ENCODE measurements at regions not wholly inside any gene's neighbourhood (a gene's known extent, or its start where the extent isn't known, plus 50 kb on each side); places are given as distances from the start of the nearest gene placed in this dataset.

DNA sequence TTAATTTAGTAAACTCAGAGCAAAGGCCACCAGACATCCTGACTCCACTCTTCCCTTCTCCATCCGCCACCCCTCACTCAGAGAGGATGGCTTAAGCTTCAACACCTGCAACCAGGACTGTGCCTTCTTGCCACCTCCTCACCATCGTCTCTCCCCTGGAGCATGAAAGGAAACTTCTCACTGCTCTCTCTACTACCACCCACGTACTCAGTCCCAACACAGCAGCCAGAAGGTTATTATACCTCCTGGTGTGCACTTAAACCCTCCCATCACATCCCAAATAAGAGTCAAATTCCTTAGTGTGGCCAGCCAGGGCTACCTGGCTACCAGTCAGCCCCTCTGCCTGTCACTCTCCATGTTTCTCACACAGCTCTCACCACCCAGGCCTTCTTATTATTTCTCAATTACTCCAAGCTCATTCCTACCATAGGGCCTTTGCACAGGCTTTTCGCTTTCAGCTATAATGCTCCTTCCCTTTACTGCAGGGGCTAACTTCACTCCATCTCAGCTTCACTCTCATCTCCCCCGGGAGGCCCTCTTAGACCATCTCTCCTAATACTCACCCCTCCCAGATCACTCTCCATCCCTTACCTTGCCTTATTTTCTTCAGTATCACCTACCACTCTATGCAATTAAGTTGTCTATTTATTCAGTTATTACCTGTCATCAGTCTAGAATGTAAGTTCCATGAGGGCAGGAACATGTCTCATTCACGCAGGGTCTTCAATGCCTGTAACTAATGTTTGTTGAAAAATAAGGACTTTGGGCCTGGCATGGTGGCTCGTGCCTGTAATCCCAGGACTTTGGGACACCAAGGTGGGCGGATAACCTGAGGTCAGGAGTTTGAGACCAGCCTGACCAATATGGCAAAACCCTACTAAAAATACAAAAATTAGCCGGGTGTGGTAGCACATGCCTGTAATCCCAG, 137.5 kb downstream of the TOMM20 start:
- DNase-seq (ENCODE audit: low read depth): no peak
- TF ChIP-seq, protein P1, sequence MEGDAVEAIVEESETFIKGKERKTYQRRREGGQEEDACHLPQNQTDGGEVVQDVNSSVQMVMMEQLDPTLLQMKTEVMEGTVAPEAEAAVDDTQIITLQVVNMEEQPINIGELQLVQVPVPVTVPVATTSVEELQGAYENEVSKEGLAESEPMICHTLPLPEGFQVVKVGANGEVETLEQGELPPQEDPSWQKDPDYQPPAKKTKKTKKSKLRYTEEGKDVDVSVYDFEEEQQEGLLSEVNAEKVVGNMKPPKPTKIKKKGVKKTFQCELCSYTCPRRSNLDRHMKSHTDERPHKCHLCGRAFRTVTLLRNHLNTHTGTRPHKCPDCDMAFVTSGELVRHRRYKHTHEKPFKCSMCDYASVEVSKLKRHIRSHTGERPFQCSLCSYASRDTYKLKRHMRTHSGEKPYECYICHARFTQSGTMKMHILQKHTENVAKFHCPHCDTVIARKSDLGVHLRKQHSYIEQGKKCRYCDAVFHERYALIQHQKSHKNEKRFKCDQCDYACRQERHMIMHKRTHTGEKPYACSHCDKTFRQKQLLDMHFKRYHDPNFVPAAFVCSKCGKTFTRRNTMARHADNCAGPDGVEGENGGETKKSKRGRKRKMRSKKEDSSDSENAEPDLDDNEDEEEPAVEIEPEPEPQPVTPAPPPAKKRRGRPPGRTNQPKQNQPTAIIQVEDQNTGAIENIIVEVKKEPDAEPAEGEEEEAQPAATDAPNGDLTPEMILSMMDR (IDR thresholded peaks at IDR 0.05; ENCODE audit: control insufficient read depth, insufficient read depth, low read depth, low read length, missing control alignments): no peak

DNA sequence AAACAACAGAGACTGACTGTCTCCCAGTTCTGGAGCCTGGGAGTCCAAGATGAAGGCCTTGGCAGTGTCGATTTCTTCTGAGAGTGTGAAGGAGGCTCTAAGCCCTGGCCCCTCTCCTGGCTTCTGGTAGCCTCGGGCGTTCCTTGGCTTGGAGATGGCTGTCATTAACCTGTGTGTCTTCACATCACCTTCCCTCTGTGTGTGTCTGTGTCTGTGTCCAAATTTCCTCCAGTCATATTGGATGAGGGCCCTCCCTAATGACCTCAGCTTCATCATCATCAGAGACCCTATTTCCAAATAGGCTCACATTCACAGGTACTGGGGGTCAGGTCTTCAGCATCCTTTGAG, 138.3 kb downstream of the TOMM20 start:
- DNase-seq (ENCODE audit: low read depth): no peak
- TF ChIP-seq, protein P1 (IDR thresholded peaks at IDR 0.05; ENCODE audit: control insufficient read depth, insufficient read depth, low read depth, low read length, missing control alignments): no peak
- H3K4me3 ChIP-seq (ENCODE audit: control insufficient read depth, low read depth, low read length): no peak overlapping the region

More for the DNA sequence above, 137.5 kb downstream of the TOMM20 start:
- no peak overlapping the region for H3K4me3 ChIP-seq (ENCODE audit: control insufficient read depth, low read depth, low read length)

DNA sequence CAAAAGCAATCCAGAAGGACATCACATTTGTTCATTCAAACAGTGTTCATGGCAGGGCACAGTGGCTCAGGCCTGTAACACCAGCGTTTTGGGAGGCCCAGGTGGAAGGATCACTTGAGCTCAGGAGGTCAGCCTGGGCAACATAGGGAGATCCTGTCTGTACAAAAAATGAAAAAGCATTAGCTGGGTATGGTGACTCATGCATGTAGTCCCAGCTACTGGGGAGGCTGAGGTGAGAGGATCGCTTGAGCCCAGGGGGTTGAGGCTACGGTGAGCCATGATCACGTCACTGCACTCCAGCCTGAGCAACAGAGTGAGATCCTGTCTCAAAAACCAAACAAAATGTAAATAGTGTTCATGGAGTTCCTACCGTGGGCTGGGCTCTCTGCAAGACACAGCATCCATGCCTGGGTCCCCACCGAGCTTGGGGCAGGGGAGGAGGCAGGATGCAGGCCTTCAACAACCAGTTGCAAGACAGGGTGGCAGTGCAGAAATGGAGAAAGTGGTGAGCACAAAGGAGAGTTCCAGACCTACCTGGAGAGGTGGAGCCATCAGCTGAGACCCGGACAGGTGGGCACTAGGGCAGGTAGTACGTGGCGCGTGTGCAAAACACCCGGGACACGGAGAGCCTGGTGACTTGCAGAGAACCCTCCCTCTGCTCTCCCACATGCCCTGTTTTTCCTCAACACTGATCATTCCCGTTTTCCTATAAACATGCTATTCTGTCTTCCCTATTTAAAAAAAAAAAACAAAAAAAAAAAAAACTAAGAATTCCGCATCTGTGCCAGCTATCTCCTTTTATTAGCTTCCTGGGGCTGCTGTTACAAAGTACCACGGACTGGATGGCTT, 138.9 kb downstream of the TOMM20 start:
- TF ChIP-seq, protein P1 (IDR thresholded peaks at IDR 0.05; ENCODE audit: control insufficient read depth, insufficient read depth, low read depth, low read length, missing control alignments): no peak
- no peak overlapping the region for H3K4me3 ChIP-seq (ENCODE audit: control insufficient read depth, low read depth, low read length)
- no peak for DNase-seq (ENCODE audit: low read depth)

DNA sequence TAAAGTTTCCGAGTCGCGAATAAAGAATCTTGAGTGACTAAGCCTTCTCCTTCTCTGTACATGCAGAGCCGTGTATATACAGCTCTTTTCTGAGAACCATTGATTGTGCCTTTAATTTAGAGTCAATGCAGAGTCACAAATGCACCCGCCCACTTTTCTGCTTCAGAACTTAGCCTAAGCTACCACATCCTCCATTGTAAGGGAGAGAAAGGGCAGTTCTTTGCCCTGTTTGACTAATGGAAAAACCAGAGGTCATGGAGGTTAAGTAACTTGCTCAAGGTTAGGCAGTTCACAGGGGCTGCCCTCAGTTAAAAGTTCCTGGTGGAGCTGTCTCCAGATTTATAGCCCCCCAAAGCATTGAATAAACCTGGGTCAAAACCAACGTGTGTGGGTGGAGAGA, 139.6 kb downstream of the TOMM20 start:
- H3K4me3 ChIP-seq (ENCODE audit: control insufficient read depth, low read depth, low read length): no peak overlapping the region
- TF ChIP-seq, protein P1 (IDR thresholded peaks at IDR 0.05; ENCODE audit: control insufficient read depth, insufficient read depth, low read depth, low read length, missing control alignments): no peak
- no peak for DNase-seq (ENCODE audit: low read depth)

DNA sequence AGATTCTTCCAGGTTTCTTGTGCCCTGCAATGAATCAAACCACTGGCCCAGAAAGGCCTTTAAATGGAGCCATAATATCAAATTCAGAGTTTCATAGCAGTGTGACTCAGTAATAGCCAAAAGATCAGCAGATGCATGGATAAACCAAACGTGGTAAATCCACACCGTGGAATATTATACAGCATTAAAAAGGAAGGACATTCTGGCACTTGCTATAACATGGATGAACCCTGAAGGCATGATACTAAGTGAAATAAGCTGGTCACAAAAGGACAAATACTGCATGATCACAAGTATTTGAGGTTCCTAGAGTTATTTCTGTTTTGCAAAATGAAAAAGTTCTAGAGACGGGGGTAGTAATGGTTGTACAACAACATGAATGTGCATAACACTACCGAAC, 140.1 kb downstream of the TOMM20 start:
- no peak for DNase-seq (ENCODE audit: low read depth)
- no peak overlapping the region for H3K4me3 ChIP-seq (ENCODE audit: control insufficient read depth, low read depth, low read length)
- TF ChIP-seq, protein P1 (IDR thresholded peaks at IDR 0.05; ENCODE audit: control insufficient read depth, insufficient read depth, low read depth, low read length, missing control alignments): no peak

DNA sequence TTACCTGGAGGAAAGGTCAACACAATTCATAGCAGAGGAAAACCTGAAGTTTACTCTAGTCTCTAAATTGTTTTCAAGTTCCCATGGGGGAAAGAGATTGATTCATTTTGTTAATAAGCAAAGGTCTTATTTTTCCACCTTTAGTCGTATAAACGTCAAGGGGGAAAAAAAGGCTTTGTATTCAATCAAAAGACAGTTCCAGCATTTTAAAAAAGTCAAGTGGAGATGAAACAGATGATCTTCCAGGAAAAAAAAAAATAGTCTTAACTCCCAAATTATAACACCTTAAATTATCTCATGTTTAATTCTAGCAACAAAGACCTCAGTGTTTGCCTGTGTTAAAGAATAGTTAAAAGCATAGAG, 140.5 kb downstream of the TOMM20 start:
- DNase-seq (ENCODE audit: low read depth): no peak
- TF ChIP-seq, protein P1 (IDR thresholded peaks at IDR 0.05; ENCODE audit: control insufficient read depth, insufficient read depth, low read depth, low read length, missing control alignments): no peak

More for the DNA sequence above, 140.5 kb downstream of the TOMM20 start:
- no peak overlapping the region for H3K4me3 ChIP-seq (ENCODE audit: control insufficient read depth, low read depth, low read length)
